OCI-LY7 (cell line): ENCODE measurements at regions not wholly inside any gene's neighbourhood (a gene's known extent, or its start where the extent isn't known, plus 50 kb on each side); places are given as distances from the start of the nearest gene placed in this dataset.

Experiments used
- BruUV-seq: library from RNA; stranded (reverse); fragments of 400-500 nt; replicated peaks from 2 replicates; lab custom pipeline; 2021; lab: Mats Ljungman, UMichigan
- CTCF ChIA-PET: fragments of 300-600 bp; sonication (Branson Sonifier 250); formaldehyde crosslinking; loops from one replicate; lab custom pipeline; 2022; ENCODE audit warnings: antibody characterized with exemption; ENCODE audit not compliant: unreplicated experiment; lab: Charles Lee
- POLR2A ChIA-PET: fragments of 300-600 bp; sonication (Branson Sonifier 250); formaldehyde crosslinking; loops from one replicate; lab custom pipeline; 2022; ENCODE audit warnings: antibody characterized with exemption; lab: Charles Lee
- DNase-seq: peaks from one replicate; pipeline ENCODE4 v3.0.0-alpha.2; 2015; ENCODE audit warnings: low spot score
- H2AFZ ChIP-seq: fragments of 200-600 bp; sonication (generic), shearing (Covaris generic); 2 replicates; pipeline ENCODE4 v1.6.1; 2014; ENCODE audit warnings: mild to moderate bottlenecking, antibody characterized with exemption, low read length, moderate library complexity
- H3K27ac ChIP-seq: fragments of 200-600 bp; sonication (generic); 2 replicates; pipeline ENCODE4 v1.5.1; 2014; ENCODE audit warnings: mixed run types, low read depth, mild to moderate bottlenecking, moderate library complexity, low read length, inconsistent platforms; ENCODE audit not compliant: poor library complexity, severe bottlenecking
- H3K36me3 ChIP-seq: fragments of 200-600 bp; sonication (generic); 2 replicates; pipeline ENCODE4 v1.6.1; 2014; ENCODE audit warnings: mild to moderate bottlenecking, antibody characterized with exemption, low read length, moderate library complexity, mixed read lengths; ENCODE audit not compliant: insufficient read depth
- H3K4me1 ChIP-seq: fragments of 200-600 bp; sonication (generic); 2 replicates; pipeline ENCODE4 v1.5.1; 2014; ENCODE audit warnings: mild to moderate bottlenecking, low read length; ENCODE audit not compliant: insufficient read depth, poor library complexity, severe bottlenecking
- H3K4me2 ChIP-seq: fragments of 200-600 bp; sonication (generic); 2 replicates; pipeline ENCODE4 v1.6.1; 2014; ENCODE audit warnings: mild to moderate bottlenecking, low read length
- H3K4me3 ChIP-seq: fragments of 200-600 bp; sonication (generic); 2 replicates; pipeline ENCODE4 v1.5.1; 2014; ENCODE audit warnings: mild to moderate bottlenecking, low read depth, low read length; ENCODE audit not compliant: poor library complexity, severe bottlenecking
- H3K79me2 ChIP-seq: fragments of 200-600 bp; sonication (generic); 2 replicates; pipeline ENCODE4 v1.6.1; 2016; ENCODE audit warnings: low read depth, mild to moderate bottlenecking, low read length, moderate library complexity, mixed read lengths; ENCODE audit not compliant: insufficient read depth
- H3K9me2 ChIP-seq: fragments of 200-600 bp; sonication (generic); 2 replicates; pipeline ENCODE4 v1.6.1; 2016; ENCODE audit warnings: mild to moderate bottlenecking, low read length, mixed read lengths; ENCODE audit not compliant: insufficient read depth
- H3K9me3 ChIP-seq: fragments of 200-600 bp; sonication (generic); 2 replicates; pipeline ENCODE4 v1.6.1; 2014; ENCODE audit warnings: mild to moderate bottlenecking, mixed run types, low read length, mixed read lengths
- H4K20me1 ChIP-seq: fragments of 200-600 bp; sonication (generic); 2 replicates; pipeline ENCODE4 v1.6.1; 2014; ENCODE audit warnings: mild to moderate bottlenecking, antibody characterized with exemption, low read length, moderate library complexity, mixed read lengths; ENCODE audit not compliant: insufficient read depth
- CTCF ChIP-seq: fragments of 200-600 bp; sonication (generic); conservative IDR thresholded peaks from 2 replicates; pipeline ENCODE4 v1.5.1; 2014; ENCODE audit warnings: mild to moderate bottlenecking, antibody characterized with exemption, low read length, moderate library complexity, mixed read lengths
- EZH2phosphoT487 ChIP-seq: fragments of 200-600 bp; sonication (generic); IDR thresholded peaks from 2 replicates; pipeline ENCODE4 v1.6.1; 2018; ENCODE audit warnings: low read depth, borderline replicate concordance, mild to moderate bottlenecking, mixed run types, antibody characterized with exemption, low read length, moderate library complexity, mixed read lengths
- intact Hi-C: fragments of 100-400 bp; cut with micrococcal nuclease; formaldehyde crosslinking; loops from one replicate; pipeline ENCODE4 v1.10.0; 2022; ENCODE audit not compliant: unreplicated experiment

- no peak for DNase-seq
- no peaks in the 10 kb centered on the region for H3K4me1 ChIP-seq
- H4K20me1 ChIP-seq: no peaks in the 10 kb centered on the region
- no peaks in the 10 kb centered on the region for H3K9me2 ChIP-seq
- H2AFZ ChIP-seq: no peak overlapping the region
- CTCF ChIA-PET: no interaction called here
- no peaks in the 10 kb centered on the region for H3K79me2 ChIP-seq
- no peak overlapping the region for H3K27ac ChIP-seq
- H3K4me3 ChIP-seq: no peak overlapping the region
- intact Hi-C loops: no loop called here
- H3K36me3 ChIP-seq: no peaks in the 10 kb centered on the region
- POLR2A ChIA-PET: no interaction called here
- no peak for TF ChIP-seq EZH2phosphoT487
- no peak for TF ChIP-seq CTCF
- no peaks in the 10 kb centered on the region for H3K9me3 ChIP-seq
- no peak overlapping the region for H3K4me2 ChIP-seq
- BruUV-seq: no TSS peak
Observed at GRCh38 chr4:177726111-177726510, 283.9 kb upstream of the AGA start.

DNA sequence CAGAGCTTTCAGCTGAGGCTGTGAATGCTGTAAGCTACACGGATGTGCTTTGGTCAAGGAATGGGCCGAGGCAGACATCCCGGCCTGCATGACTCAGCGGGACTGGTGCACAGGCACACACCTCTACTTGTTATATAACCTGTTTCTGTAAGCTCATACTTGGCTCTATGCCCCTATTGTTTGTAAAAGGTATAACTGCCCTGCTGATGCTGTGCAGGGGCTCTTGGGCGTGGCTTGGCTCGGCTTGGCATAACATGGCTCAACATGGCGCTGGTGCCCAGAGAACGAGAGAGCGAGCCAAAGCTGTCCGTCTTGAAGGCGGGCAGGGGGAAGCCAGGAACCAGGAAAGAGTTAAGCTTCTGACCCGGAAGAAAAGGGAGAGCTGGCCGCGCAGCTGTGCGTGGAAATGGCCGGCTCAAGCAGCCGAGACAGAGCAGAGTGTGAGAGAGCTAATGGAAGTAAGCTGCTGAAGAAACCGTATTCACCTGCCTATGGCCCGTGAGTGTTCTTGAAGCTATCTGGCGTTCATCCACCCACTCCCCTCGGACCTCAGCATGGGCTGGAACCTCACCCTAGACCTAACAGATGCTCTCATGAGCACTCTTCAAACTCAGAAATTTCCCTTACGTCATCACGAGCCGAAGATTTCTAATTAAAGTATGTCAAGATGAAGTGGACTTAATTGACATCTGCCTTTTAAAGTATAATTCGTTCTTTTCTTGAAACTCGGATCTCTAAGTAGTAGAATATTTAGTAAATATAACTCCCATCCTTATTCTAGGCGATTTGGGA, 286.3 kb upstream of the AGA start:
- CTCF ChIA-PET: no interaction called here

More for the DNA sequence above, 286.3 kb upstream of the AGA start:
- H3K4me3 ChIP-seq: no peak overlapping the region
- H3K4me2 ChIP-seq: no peak overlapping the region
- H3K79me2 ChIP-seq: no peaks in the 10 kb centered on the region
- no peaks in the 10 kb centered on the region for H3K9me3 ChIP-seq
- BruUV-seq: no TSS peak
- no peaks in the 10 kb centered on the region for H3K4me1 ChIP-seq
- H3K36me3 ChIP-seq: no peaks in the 10 kb centered on the region
- DNase-seq: no peak
- POLR2A ChIA-PET: interaction anchor here (0.6 to 1.0 kb wide), 2 partner anchors 15 to 499 kb away, joined by 3 read pairs; no protein-coding TSS in a partner anchor
- H3K9me2 ChIP-seq: no peaks in the 10 kb centered on the region
- no peak overlapping the region for H2AFZ ChIP-seq
- intact Hi-C loops: no loop called here
- H4K20me1 ChIP-seq: no peaks in the 10 kb centered on the region
- H3K27ac ChIP-seq: no peak overlapping the region
- TF ChIP-seq CTCF (no peak), EZH2phosphoT487 (no peak)
